RWPE1 (cell line): ENCODE measurements at regions not wholly inside any gene's neighbourhood (a gene's known extent, or its start where the extent isn't known, plus 50 kb on each side); places are given as distances from the start of the nearest gene placed in this dataset.

Source experiments
- CTCF ChIA-PET: fragments of 350-600 bp; sonication (Branson Sonifier 250); formaldehyde crosslinking; extraction: SDS; loops from one replicate; lab custom pipeline; 2021; lab: Yijun Ruan, JAX
- POLR2A ChIA-PET: fragments of 400-600 bp; formaldehyde crosslinking; extraction: SDS; loops from one replicate; lab custom pipeline; 2020; ENCODE audit warnings: antibody characterized with exemption; ENCODE audit not compliant: low non-redundant PET; lab: Yijun Ruan, JAX
- DNase-seq: peaks from one replicate; pipeline ENCODE4 v3.0.0; 2012; ENCODE audit warnings: low spot score
- H3K27ac ChIP-seq: fragments of 450-650 bp; 2 replicates; pipeline ENCODE4 v1.5.1; 2017
- TF ChIP-seq, protein P1 (sequence below): fragments of 450-650 bp; conservative IDR thresholded peaks from 2 replicates; pipeline ENCODE4 v1.5.1; 2017; ENCODE audit warnings: low read depth, mild to moderate bottlenecking

GRCh38 chr6:140140891-140141290 is 766.4 kb upstream of the CITED2 start:
- TF ChIP-seq, protein P1, sequence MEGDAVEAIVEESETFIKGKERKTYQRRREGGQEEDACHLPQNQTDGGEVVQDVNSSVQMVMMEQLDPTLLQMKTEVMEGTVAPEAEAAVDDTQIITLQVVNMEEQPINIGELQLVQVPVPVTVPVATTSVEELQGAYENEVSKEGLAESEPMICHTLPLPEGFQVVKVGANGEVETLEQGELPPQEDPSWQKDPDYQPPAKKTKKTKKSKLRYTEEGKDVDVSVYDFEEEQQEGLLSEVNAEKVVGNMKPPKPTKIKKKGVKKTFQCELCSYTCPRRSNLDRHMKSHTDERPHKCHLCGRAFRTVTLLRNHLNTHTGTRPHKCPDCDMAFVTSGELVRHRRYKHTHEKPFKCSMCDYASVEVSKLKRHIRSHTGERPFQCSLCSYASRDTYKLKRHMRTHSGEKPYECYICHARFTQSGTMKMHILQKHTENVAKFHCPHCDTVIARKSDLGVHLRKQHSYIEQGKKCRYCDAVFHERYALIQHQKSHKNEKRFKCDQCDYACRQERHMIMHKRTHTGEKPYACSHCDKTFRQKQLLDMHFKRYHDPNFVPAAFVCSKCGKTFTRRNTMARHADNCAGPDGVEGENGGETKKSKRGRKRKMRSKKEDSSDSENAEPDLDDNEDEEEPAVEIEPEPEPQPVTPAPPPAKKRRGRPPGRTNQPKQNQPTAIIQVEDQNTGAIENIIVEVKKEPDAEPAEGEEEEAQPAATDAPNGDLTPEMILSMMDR = no peak
- H3K27ac ChIP-seq = no peak overlapping the region
- POLR2A ChIA-PET = no interaction called here
- CTCF ChIA-PET = interaction anchor here (0.6 kb wide), 1 partner anchor 673 kb away, joined by 4 read pairs; no protein-coding TSS in a partner anchor
- no peak for DNase-seq

DNA sequence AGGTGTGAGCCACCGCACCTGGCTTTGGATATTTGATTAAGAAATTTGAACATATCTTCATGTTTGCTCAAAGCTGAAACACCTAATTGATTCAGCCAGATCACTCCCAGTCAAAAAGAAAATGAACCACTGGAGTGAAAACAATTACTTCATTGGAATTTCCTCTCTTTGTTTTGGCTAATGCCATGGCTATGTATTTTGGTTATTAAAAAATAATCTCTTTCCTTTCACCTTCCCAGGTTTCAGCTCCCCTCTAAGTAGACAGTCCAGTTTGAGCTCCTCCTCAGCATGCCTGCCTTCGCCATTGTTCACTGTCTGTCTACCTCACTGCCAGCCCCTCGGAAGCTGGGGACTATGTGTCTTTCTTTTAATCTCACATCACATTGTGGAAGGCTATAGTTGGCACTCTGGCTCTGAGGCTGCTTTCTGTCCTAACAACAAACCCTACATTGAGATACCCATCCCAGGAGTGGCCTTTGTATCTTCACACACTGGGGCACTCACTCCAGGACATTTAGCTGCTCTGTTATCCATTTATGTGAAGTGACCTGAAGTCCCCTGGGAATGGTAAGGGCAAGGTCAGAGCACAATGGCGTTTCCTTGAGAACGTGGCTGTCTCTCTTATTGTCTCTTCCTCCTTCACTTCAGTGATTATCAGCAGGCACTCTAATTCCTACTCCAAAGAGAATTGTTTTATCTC is 764.0 kb upstream of the CITED2 start:
- CTCF ChIA-PET = no interaction called here
- POLR2A ChIA-PET = no interaction called here
- H3K27ac ChIP-seq = no peak overlapping the region
- TF ChIP-seq, protein P1 = no peak
- DNase-seq = no peak

GRCh38 chr6:140134224-140134623 is 759.8 kb upstream of the CITED2 start:
- DNase-seq = no peak

DNA sequence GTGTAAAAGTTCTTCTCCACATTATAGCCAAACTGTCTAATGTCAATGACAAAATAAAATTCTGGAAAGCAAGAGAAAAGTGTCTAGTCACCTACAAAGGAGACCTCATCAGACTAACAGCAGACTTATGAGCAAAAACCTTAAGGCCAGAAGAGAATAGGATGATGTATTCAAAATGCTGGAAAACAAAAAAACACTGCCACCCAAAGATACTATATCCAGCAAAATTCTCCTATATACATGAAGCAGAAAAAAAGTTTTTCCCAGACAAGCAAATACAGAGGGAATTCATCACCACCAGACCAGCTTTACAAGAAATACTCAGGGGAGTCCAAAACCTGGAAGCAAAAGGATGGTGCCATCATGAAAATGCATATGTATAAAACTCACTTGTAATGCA is 755.6 kb upstream of the CITED2 start:
- POLR2A ChIA-PET = no interaction called here
- TF ChIP-seq, protein P1 = no peak
- CTCF ChIA-PET = no interaction called here
- DNase-seq = no peak
- H3K27ac ChIP-seq = no peak overlapping the region

More at GRCh38 chr6:140134224-140134623, 759.8 kb upstream of the CITED2 start:
- CTCF ChIA-PET = no interaction called here
- POLR2A ChIA-PET = no interaction called here
- TF ChIP-seq, protein P1 = no peak
- no peak overlapping the region for H3K27ac ChIP-seq

DNA sequence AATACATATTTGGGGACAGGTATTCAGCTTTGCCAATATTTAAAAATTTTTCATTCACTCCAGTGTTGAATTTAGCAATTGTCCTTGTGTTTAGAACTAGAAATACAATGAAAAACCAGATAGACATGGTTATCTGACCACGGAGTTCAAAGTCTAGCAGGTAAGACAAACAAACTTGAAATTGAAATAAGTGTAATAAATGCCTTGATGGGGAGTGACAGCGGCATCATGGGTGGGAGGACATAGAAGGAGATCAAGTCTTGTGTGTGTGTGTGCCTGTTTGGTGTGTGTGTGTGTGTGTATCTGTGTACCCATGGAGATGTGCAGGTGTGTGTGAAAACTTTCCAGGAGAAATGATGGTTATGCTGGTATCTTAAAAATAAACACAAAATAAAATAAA is 750.0 kb upstream of the CITED2 start:
- no peak for DNase-seq
- CTCF ChIA-PET = no interaction called here
- TF ChIP-seq, protein P1 = no peak
- H3K27ac ChIP-seq = no peak overlapping the region
- POLR2A ChIA-PET = no interaction called here

DNA sequence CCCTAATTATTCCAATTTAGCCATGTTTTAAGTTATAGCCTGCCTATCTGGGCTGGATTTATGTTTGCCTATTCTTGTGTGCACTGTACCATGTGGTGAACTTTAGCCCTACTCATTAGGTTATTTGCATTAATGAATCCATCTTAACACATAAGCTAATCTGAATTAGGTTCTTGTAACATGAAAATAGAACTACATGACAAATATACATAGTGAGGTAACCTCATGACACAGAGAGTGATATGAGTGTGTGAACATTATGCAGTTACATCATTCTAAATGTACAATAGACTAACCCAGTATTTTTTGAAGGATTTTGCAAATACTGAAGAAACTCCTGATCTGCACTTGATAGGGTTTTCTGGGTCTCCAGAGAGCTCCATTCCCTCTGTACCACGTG is 733.7 kb upstream of the CITED2 start:
- no peak for DNase-seq
- TF ChIP-seq, protein P1 = no peak
- no peak overlapping the region for H3K27ac ChIP-seq
- CTCF ChIA-PET = interaction anchor here (0.7 kb wide), 1 partner anchor 61 kb away, joined by 3 read pairs; no protein-coding TSS in a partner anchor
- POLR2A ChIA-PET = no interaction called here
